Skeletal muscle satellite cell (primary cell): ENCODE measurements at regions not wholly inside any gene's neighbourhood (a gene's known extent, or its start where the extent isn't known, plus 50 kb on each side); places are given as distances from the start of the nearest gene placed in this dataset.
"Not testable (repeated sequence)": the region's sequence is repeated elsewhere in the genome, so short reads cannot be mapped to it uniquely, and the experiment has no call there.

Experiments used
- H3K27me3 ChIP-seq: 2 replicates; pipeline ENCODE4 v1.7.0; 2013; ENCODE audit warnings: low read length; ENCODE audit not compliant: control insufficient read depth, insufficient read depth
- H3K36me3 ChIP-seq: 2 replicates; pipeline ENCODE4 v1.7.0; 2013; ENCODE audit warnings: mild to moderate bottlenecking, control low read depth, low read length; ENCODE audit not compliant: insufficient read depth
- H3K4me1 ChIP-seq: 2 replicates; pipeline ENCODE4 v1.7.0; 2013; ENCODE audit warnings: low read length; ENCODE audit not compliant: control insufficient read depth, insufficient read depth
- H3K4me2 ChIP-seq: 2 replicates; pipeline ENCODE4 v1.7.0; 2013; ENCODE audit warnings: mild to moderate bottlenecking, low read length
- H3K4me3 ChIP-seq: 2 replicates; pipeline ENCODE4 v1.7.0; 2013; ENCODE audit warnings: low read length
- H3K9ac ChIP-seq: 2 replicates; pipeline ENCODE4 v1.7.0; 2013; ENCODE audit warnings: mild to moderate bottlenecking, low read depth, low read length, moderate library complexity
- H3K9me3 ChIP-seq: replicated peaks from 2 replicates; pipeline ENCODE4 v1.7.0; 2013; ENCODE audit warnings: mild to moderate bottlenecking, control low read depth, low read length

GRCh38 chr7:26424319-26424718 is 132.7 kb downstream of the SNX10 start:
- not testable (repeated sequence) for H3K9ac ChIP-seq, H3K4me3 ChIP-seq, H3K4me2 ChIP-seq, H3K36me3 ChIP-seq, H3K4me1 ChIP-seq, H3K9me3 ChIP-seq, H3K27me3 ChIP-seq

GRCh38 chr7:26425655-26426054 is 134.0 kb downstream of the SNX10 start:
- H3K9ac ChIP-seq = no peak overlapping the region
- H3K9me3 ChIP-seq = no peaks in the 10 kb centered on the region
- no peaks in the 10 kb centered on the region for H3K36me3 ChIP-seq
- H3K4me1 ChIP-seq = no peaks in the 10 kb centered on the region
- H3K4me3 ChIP-seq = no peak overlapping the region
- no peaks in the 10 kb centered on the region for H3K27me3 ChIP-seq
- no peak overlapping the region for H3K4me2 ChIP-seq

GRCh38 chr7:26426096-26426495 is 134.4 kb downstream of the SNX10 start:
- Histone ChIP-seq H3K36me3 (no peaks in the 10 kb centered on the region), H3K9me3 (no peaks in the 10 kb centered on the region), H3K4me2 (no peak overlapping the region), H3K9ac (no peak overlapping the region), H3K4me3 (no peak overlapping the region), H3K4me1 (no peaks in the 10 kb centered on the region), H3K27me3 (no peaks in the 10 kb centered on the region)

DNA sequence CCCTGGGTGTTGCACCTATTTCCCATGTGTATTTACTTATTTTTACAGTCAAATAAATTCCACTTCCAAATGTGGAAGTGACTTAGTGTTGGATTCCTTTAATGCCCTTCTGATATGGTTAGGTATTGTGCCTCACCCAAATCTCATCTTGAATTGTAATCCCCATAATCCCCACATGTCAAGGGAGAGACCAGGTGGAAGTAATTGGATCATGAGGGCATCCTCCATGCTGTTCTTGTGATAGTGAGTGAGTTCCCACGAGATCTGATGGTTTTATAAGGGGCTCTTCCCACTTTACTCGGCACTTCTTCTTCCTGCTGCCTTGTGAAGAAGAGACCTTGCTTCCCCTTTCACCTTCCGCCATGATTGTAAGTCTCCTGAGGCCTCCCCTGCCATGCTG is 136.9 kb downstream of the SNX10 start:
- Histone ChIP-seq H3K4me2 (no peak overlapping the region), H3K9me3 (no peaks in the 10 kb centered on the region), H3K9ac (no peak overlapping the region), H3K36me3 (no peaks in the 10 kb centered on the region), H3K4me1 (no peaks in the 10 kb centered on the region), H3K27me3 (no peaks in the 10 kb centered on the region), H3K4me3 (no peak overlapping the region)

DNA sequence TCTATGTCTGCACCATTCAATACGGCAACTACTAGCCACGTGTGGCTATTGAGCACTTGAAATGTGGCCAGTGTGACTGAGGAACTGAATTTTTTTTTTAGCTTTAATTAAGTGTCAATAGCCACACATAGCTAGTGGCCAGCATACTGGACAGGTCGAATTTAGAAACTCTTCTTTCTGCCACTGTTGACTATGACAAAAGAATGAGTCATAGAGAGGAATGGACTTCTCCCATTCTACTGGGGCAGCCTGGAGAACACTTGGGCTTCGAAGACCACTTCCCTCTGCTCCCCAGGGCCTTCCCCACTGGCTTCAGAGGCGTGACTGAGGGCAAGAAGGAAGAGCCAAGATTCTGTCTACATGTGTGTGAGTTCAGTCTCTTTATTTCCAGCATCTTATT is 137.5 kb downstream of the SNX10 start:
- H3K4me3 ChIP-seq = no peak overlapping the region
- H3K36me3 ChIP-seq = no peaks in the 10 kb centered on the region
- H3K4me1 ChIP-seq = no peaks in the 10 kb centered on the region
- no peak overlapping the region for H3K4me2 ChIP-seq
- no peaks in the 10 kb centered on the region for H3K27me3 ChIP-seq
- no peaks in the 10 kb centered on the region for H3K9me3 ChIP-seq
- no peak overlapping the region for H3K9ac ChIP-seq

DNA sequence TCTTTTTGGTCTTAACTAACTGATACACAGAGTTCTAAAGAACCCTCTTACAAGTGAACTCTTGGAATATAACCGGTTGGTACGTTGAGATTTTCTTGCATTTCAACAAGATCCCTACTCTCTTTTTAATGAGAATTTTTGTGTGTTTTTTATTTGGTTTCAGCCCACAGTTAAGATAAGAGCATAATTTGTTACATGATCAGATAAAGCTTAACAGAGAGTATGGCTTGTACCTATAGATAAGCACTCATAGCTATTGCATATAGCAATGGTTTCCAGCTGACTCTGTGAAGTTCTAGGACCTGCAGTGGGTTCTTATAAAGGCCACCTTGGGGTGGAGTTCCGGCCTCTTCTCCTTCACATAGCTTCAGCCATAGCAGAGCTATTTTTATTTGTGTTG is 143.3 kb downstream of the SNX10 start:
- Histone ChIP-seq H3K9me3 (no peaks in the 10 kb centered on the region), H3K36me3 (no peaks in the 10 kb centered on the region), H3K4me1 (no peaks in the 10 kb centered on the region), H3K4me3 (no peak overlapping the region), H3K27me3 (no peaks in the 10 kb centered on the region), H3K4me2 (no peak overlapping the region), H3K9ac (no peak overlapping the region)

DNA sequence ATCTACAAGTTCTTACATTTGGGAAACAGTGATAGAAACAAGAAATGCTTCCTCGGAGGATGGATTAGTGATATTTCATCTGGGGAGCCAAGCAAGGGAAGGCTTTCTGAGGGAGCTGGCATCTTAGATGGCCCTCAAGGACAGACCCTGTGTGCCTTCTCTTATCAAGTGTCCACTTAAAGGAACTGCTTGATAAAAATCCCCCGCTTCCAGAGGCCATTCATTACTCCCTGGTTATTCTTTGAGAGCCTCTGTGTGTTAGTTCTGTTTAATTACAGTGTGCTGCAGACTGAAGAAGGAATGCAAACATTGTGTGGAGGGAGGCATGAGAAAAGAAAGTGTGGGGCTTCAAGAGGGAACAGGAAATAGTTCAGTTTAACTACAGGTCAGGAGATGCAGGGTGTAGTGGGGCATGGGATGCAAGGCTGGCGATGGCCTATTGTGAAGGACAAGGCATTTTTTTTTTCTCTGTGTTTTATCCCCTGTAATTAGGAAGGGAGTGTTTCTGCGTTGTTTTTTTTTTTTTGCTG is 145.4 kb downstream of the SNX10 start:
- Histone ChIP-seq H3K36me3 (no peaks in the 10 kb centered on the region), H3K27me3 (no peaks in the 10 kb centered on the region), H3K4me2 (no peak overlapping the region), H3K9ac (no peak overlapping the region), H3K4me1 (no peaks in the 10 kb centered on the region), H3K4me3 (no peak overlapping the region), H3K9me3 (no peaks in the 10 kb centered on the region)

- Histone ChIP-seq H3K4me3 (no peak overlapping the region), H3K36me3 (no peaks in the 10 kb centered on the region), H3K4me1 (no peaks in the 10 kb centered on the region), H3K27me3 (no peaks in the 10 kb centered on the region), H3K4me2 (no peak overlapping the region), H3K9ac (no peak overlapping the region), H3K9me3 (no peaks in the 10 kb centered on the region)
Observed at GRCh38 chr7:26438078-26438477, 146.4 kb downstream of the SNX10 start.

- H3K9ac ChIP-seq = no peak overlapping the region
- H3K36me3 ChIP-seq = no peaks in the 10 kb centered on the region
- no peak overlapping the region for H3K4me2 ChIP-seq
- H3K9me3 ChIP-seq = no peaks in the 10 kb centered on the region
- H3K27me3 ChIP-seq = no peaks in the 10 kb centered on the region
- H3K4me1 ChIP-seq = no peaks in the 10 kb centered on the region
- H3K4me3 ChIP-seq = no peak overlapping the region
Observed at GRCh38 chr7:26439521-26440232, 148.0 kb downstream of the SNX10 start.

DNA sequence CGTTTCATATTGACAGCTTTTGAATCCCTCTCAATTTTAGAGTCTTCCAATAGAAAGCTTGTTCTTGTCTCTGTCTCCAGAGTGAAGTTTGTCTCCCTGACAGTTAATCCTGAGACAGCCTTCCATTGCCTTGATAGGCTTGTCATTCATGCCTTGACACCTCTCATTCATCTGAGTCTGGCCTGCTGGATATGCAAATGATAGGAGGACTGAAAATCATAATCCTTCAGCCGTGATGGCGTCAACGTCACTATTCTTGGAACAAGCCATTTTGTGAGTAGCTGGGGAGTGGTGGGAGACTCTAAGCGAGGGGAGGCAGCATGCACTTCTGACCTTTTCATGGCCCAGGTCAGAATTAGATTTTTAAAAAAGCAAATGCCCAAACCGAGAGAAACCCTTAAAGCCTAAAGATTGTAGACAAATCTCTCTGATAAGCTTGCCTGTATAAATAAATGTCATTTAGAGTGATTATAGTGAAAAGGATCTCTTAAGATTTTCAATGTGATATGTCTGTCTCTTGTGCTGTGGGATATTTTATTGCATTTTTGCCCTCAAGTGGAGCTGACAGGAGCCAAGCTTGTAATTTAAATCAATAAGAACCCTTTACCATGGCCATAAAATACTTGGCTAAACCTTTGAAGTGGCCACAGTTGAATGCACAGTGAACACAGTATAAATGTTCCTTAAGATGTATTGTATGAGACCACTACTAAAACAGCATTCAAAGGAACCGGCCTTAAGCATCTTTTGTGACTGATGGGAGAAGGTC is 148.8 kb downstream of the SNX10 start:
- Histone ChIP-seq H3K9ac (no peak overlapping the region), H3K4me3 (no peak overlapping the region), H3K9me3 (no peaks in the 10 kb centered on the region), H3K4me1 (no peaks in the 10 kb centered on the region), H3K36me3 (no peaks in the 10 kb centered on the region), H3K4me2 (no peak overlapping the region), H3K27me3 (no peaks in the 10 kb centered on the region)

- H3K36me3 ChIP-seq = no peaks in the 10 kb centered on the region
- no peak overlapping the region for H3K9ac ChIP-seq
Observed at GRCh38 chr7:26441002-26441521, 149.4 kb downstream of the SNX10 start.

More at GRCh38 chr7:26441002-26441521, 149.4 kb downstream of the SNX10 start:
- no peak overlapping the region for H3K4me2 ChIP-seq
- no peaks in the 10 kb centered on the region for H3K4me1 ChIP-seq
- H3K27me3 ChIP-seq = no peaks in the 10 kb centered on the region
- no peaks in the 10 kb centered on the region for H3K9me3 ChIP-seq
- no peak overlapping the region for H3K4me3 ChIP-seq
